HG02970 (cell line): ENCODE measurements at regions not wholly inside any gene's neighbourhood (a gene's known extent, or its start where the extent isn't known, plus 50 kb on each side); places are given as distances from the start of the nearest gene placed in this dataset.
"Not testable (repeated sequence)": the region's sequence is repeated elsewhere in the genome, so short reads cannot be mapped to it uniquely, and the experiment has no call there.

ENCODE experiments used
- ATAC-seq: cut with Tn5 transposase; IDR thresholded peaks from one replicate; pipeline ENCODE4 v1.9.1; 2021; ENCODE audit warnings: mild to moderate bottlenecking, moderate library complexity, moderate number of reproducible peaks; ENCODE audit not compliant: unreplicated experiment, low FRiP score

GRCh38 chr4:153098427-153098826, 105.8 kb upstream of the TRIM2 start:
- no peak for ATAC-seq

- ATAC-seq = no peak
Measured at GRCh38 chr4:153099391-153100140, 104.7 kb upstream of the TRIM2 start.

- not testable (repeated sequence) for ATAC-seq
Measured at GRCh38 chr4:153106736-153107135, 97.5 kb upstream of the TRIM2 start.

GRCh38 chr4:153107246-153107645, 97.0 kb upstream of the TRIM2 start:
- ATAC-seq = no peak

GRCh38 chr4:153109296-153109849, 94.9 kb upstream of the TRIM2 start:
- ATAC-seq = no peak

- ATAC-seq = no peak
Measured at GRCh38 chr4:153110739-153111138, 93.5 kb upstream of the TRIM2 start.

GRCh38 chr4:153111426-153112040, 92.7 kb upstream of the TRIM2 start:
- no peak for ATAC-seq

- ATAC-seq = no peak
Measured at GRCh38 chr4:153112041-153112441, 92.2 kb upstream of the TRIM2 start.

- ATAC-seq = no peak
Measured at GRCh38 chr4:153113061-153113837, 91.0 kb upstream of the TRIM2 start.

GRCh38 chr4:153113838-153114105, 90.5 kb upstream of the TRIM2 start:
- ATAC-seq = no peak

- no peak for ATAC-seq
Measured at GRCh38 chr4:153114771-153115321, 89.4 kb upstream of the TRIM2 start.

- ATAC-seq = no peak
Measured at GRCh38 chr4:153115322-153116290, 88.6 kb upstream of the TRIM2 start.

GRCh38 chr4:153116291-153116680, 88.0 kb upstream of the TRIM2 start:
- no peak for ATAC-seq

GRCh38 chr4:153116801-153117200, 87.4 kb upstream of the TRIM2 start:
- no peak for ATAC-seq

- ATAC-seq = no peak
Measured at GRCh38 chr4:153117554-153117953, 86.7 kb upstream of the TRIM2 start.

- ATAC-seq = no peak
Measured at GRCh38 chr4:153119626-153120025, 84.6 kb upstream of the TRIM2 start.

GRCh38 chr4:153120235-153120634, 84.0 kb upstream of the TRIM2 start:
- ATAC-seq = no peak

GRCh38 chr4:153122855-153123254, 81.4 kb upstream of the TRIM2 start:
- no peak for ATAC-seq

GRCh38 chr4:153126137-153126536, 78.1 kb upstream of the TRIM2 start:
- ATAC-seq = no peak
